Lower lobe of right lung (tissue), 2 donors: ENCODE measurements at regions not wholly inside any gene's neighbourhood (a gene's known extent, or its start where the extent isn't known, plus 50 kb on each side); places are given as distances from the start of the nearest gene placed in this dataset.

Experiments used
- ATAC-seq, 2 donors: fragments of 200-7000 bp; cut with Tn5 transposase; one replicate each; pipeline ENCODE4 v1.9.1; 2020 to 2022; ENCODE audit warnings: mild to moderate bottlenecking in 2 of 2, moderate library complexity in 2 of 2
- DNase-seq: peaks from one replicate; pipeline ENCODE4 v3.0.0-alpha.2; 2020
- H3K27ac ChIP-seq: fragments of 200-600 bp; one replicate; pipeline ENCODE4 v1.8.0; 2022
- H3K27me3 ChIP-seq: fragments of 200-600 bp; one replicate; pipeline ENCODE4 v1.8.0; 2022; ENCODE audit warnings: low read depth
- H3K36me3 ChIP-seq: fragments of 200-600 bp; one replicate; pipeline ENCODE4 v1.8.0; 2022; ENCODE audit warnings: mild to moderate bottlenecking
- H3K4me1 ChIP-seq: fragments of 200-600 bp; one replicate; pipeline ENCODE4 v1.8.0; 2022
- H3K4me3 ChIP-seq: fragments of 200-600 bp; one replicate; pipeline ENCODE4 v1.8.0; 2022; ENCODE audit warnings: mild to moderate bottlenecking
- H3K9me3 ChIP-seq: fragments of 200-600 bp; one replicate; pipeline ENCODE4 v1.8.0; 2022
- CTCF ChIP-seq: fragments of 200-600 bp; IDR thresholded peaks from one replicate; pipeline ENCODE4 v1.8.0; 2022; ENCODE audit warnings: antibody characterized with exemption, mild to moderate bottlenecking
- intact Hi-C: fragments of 100-400 bp; cut with DNase I; formaldehyde crosslinking; loops from one replicate; pipeline ENCODE4 v1.11.0; 2022
- donor health status: DM: no; HTN: yes; CAD: no; lungs with severe emphysema.

- ATAC-seq (no peak), DNase-seq (no peak)
- Histone ChIP-seq H3K4me3 (no peak overlapping the region), H3K27ac (no peak overlapping the region), H3K36me3 (no peaks in the 10 kb centered on the region), H3K27me3 (no peaks in the 10 kb centered on the region), H3K9me3 (no peaks in the 10 kb centered on the region), H3K4me1 (peaks cover 4% of the 10 kb centered on the region)
- no peak for TF ChIP-seq CTCF
- intact Hi-C loops, result no loop called here
These were observed 76.0 kb downstream of the KCTD15 start for GRCh38 chr19:33872445-33873320.

GRCh38 chr19:33875071-33875470 lies 78.4 kb downstream of the KCTD15 start:
- H3K9me3 ChIP-seq, result no peaks in the 10 kb centered on the region
- H3K27me3 ChIP-seq, result no peaks in the 10 kb centered on the region
- H3K36me3 ChIP-seq, result no peaks in the 10 kb centered on the region
- no peak for TF ChIP-seq CTCF
- intact Hi-C loops, result no loop called here
- no peak for DNase-seq
- no peak overlapping the region for H3K4me3 ChIP-seq
- no peak for ATAC-seq
- peaks cover 7% of the 10 kb centered on the region for H3K4me1 ChIP-seq
- no peak overlapping the region for H3K27ac ChIP-seq

- no peak for DNase-seq
- intact Hi-C loops, result no loop called here
These were observed 79.5 kb downstream of the KCTD15 start for GRCh38 chr19:33876192-33876591.

GRCh38 chr19:33878030-33878544 lies 81.4 kb downstream of the KCTD15 start:
- no peaks in the 10 kb centered on the region for H3K9me3 ChIP-seq
- no peak for DNase-seq
- H3K27me3 ChIP-seq, result no peaks in the 10 kb centered on the region
- no peak overlapping the region for H3K4me3 ChIP-seq
- intact Hi-C loops, result no loop called here
- no peak for TF ChIP-seq CTCF
- peaks cover 7% of the 10 kb centered on the region for H3K4me1 ChIP-seq
- no peak overlapping the region for H3K27ac ChIP-seq
- H3K36me3 ChIP-seq, result no peaks in the 10 kb centered on the region
- no peak for ATAC-seq

More at GRCh38 chr19:33876192-33876591, 79.5 kb downstream of the KCTD15 start:
- H3K4me3 ChIP-seq, result no peak overlapping the region
- H3K27ac ChIP-seq, result no peak overlapping the region
- no peaks in the 10 kb centered on the region for H3K9me3 ChIP-seq
- ATAC-seq, result no peak
- no peaks in the 10 kb centered on the region for H3K36me3 ChIP-seq
- no peak for TF ChIP-seq CTCF
- peaks cover 7% of the 10 kb centered on the region for H3K4me1 ChIP-seq
- H3K27me3 ChIP-seq, result no peaks in the 10 kb centered on the region

GRCh38 chr19:33878910-33879810 lies 82.5 kb downstream of the KCTD15 start:
- peak overlapping the region; percentile 65 for H3K27ac ChIP-seq
- ATAC-seq (peak in 1 of 2 donors; percentile 41), DNase-seq (no peak)
- no peak for TF ChIP-seq CTCF
- H3K4me1 ChIP-seq, result peaks cover 12% of the 10 kb centered on the region
- no peak overlapping the region for H3K4me3 ChIP-seq
- intact Hi-C loops, result no loop called here
- no peaks in the 10 kb centered on the region for H3K9me3 ChIP-seq
- H3K36me3 ChIP-seq, result no peaks in the 10 kb centered on the region
- no peaks in the 10 kb centered on the region for H3K27me3 ChIP-seq
